SU-DHL-6 (cell line): ENCODE measurements at regions not wholly inside any gene's neighbourhood (a gene's known extent, or its start where the extent isn't known, plus 50 kb on each side); places are given as distances from the start of the nearest gene placed in this dataset.

Experiments
- H2AFZ ChIP-seq: fragments of 200-600 bp; sonication (generic); 2 replicates; pipeline ENCODE4 v1.6.1; 2014; ENCODE audit warnings: low read depth, mild to moderate bottlenecking, moderate library complexity, mixed read lengths, antibody characterized with exemption, low read length; ENCODE audit not compliant: severe bottlenecking
- H3F3A ChIP-seq: fragments of 200-600 bp; shearing (Covaris generic); 2 replicates; pipeline ENCODE4 v1.6.0; 2016; ENCODE audit warnings: antibody characterized with exemption, mild to moderate bottlenecking; ENCODE audit not compliant: insufficient read depth
- H3K27ac ChIP-seq: fragments of 200-600 bp; sonication (generic); 2 replicates; pipeline ENCODE4 v1.5.1; 2016; ENCODE audit warnings: low read depth, mild to moderate bottlenecking, low read length, moderate library complexity, mixed read lengths
- H3K27me3 ChIP-seq: fragments of 200-600 bp; sonication (generic), shearing (Covaris generic); 2 replicates; pipeline ENCODE4 v1.6.0; 2014; ENCODE audit warnings: mild to moderate bottlenecking, low read length
- H3K36me3 ChIP-seq: fragments of 200-600 bp; sonication (generic); 2 replicates; pipeline ENCODE4 v1.6.1; 2014; ENCODE audit warnings: mild to moderate bottlenecking, low read length, mixed read lengths
- H3K4me2 ChIP-seq: fragments of 300-600, 200-600 bp; shearing (Covaris generic), sonication (generic); 2 replicates; pipeline ENCODE4 v1.6.0; 2014; ENCODE audit warnings: low read length, low read depth, mild to moderate bottlenecking; ENCODE audit not compliant: poor library complexity, severe bottlenecking
- H3K4me3 ChIP-seq: fragments of 200-600 bp; sonication (generic); 2 replicates; pipeline ENCODE4 v1.5.1; 2014; ENCODE audit warnings: antibody characterized with exemption, low read length, mild to moderate bottlenecking, mixed read lengths; ENCODE audit not compliant: insufficient read depth, poor library complexity, severe bottlenecking
- H3K79me2 ChIP-seq: fragments of 200-600 bp; sonication (generic); 2 replicates; pipeline ENCODE4 v1.6.1; 2014; ENCODE audit warnings: mild to moderate bottlenecking, low read length, moderate library complexity; ENCODE audit not compliant: insufficient read depth
- H3K9ac ChIP-seq: fragments of 200-600 bp; sonication (generic); 2 replicates; pipeline ENCODE4 v1.7.0; 2014; ENCODE audit warnings: mild to moderate bottlenecking, low read length
- H3K9me2 ChIP-seq: fragments of 200-600 bp; sonication (generic); replicated peaks from 2 replicates; pipeline ENCODE4 v1.6.1; 2014; ENCODE audit warnings: low read length; ENCODE audit not compliant: insufficient read depth
- H3K9me3 ChIP-seq: fragments of 200-600 bp; sonication (generic); 2 replicates; pipeline ENCODE4 v1.6.1; 2014; ENCODE audit warnings: low read length, mixed read lengths; ENCODE audit not compliant: insufficient read depth
- H4K20me1 ChIP-seq: fragments of 200-600 bp; sonication (generic); 2 replicates; pipeline ENCODE4 v1.6.1; 2014; ENCODE audit warnings: low read depth, mild to moderate bottlenecking, antibody characterized with exemption, low read length, moderate library complexity, mixed read lengths
- CTCF ChIP-seq: fragments of 200-600 bp; sonication (generic); IDR thresholded peaks from one replicate; pipeline ENCODE4 v1.5.1; 2017; ENCODE audit warnings: antibody characterized with exemption, mild to moderate bottlenecking, low read length, moderate library complexity; ENCODE audit not compliant: insufficient read depth, poor library complexity, severe bottlenecking
- EZH2phosphoT487 ChIP-seq: fragments of 200-600 bp; sonication (generic), shearing (Covaris generic); conservative IDR thresholded peaks from 2 replicates; pipeline ENCODE4 v1.6.1; 2018; ENCODE audit warnings: mild to moderate bottlenecking, antibody characterized with exemption, low read length, moderate library complexity, mixed read lengths

GRCh38 chr3:135760581-135760980 is 204.9 kb upstream of the PPP2R3A start:
- Histone ChIP-seq H3K27me3 (no peaks in the 10 kb centered on the region), H3K79me2 (no peaks in the 10 kb centered on the region), H3K4me2 (no peak overlapping the region), H3K9ac (no peak overlapping the region), H3K9me2 (no peaks in the 10 kb centered on the region), H3F3A (no peaks in the 10 kb centered on the region), H3K9me3 (no peaks in the 10 kb centered on the region), H4K20me1 (no peaks in the 10 kb centered on the region), H3K4me3 (no peak overlapping the region), H3K36me3 (no peaks in the 10 kb centered on the region), H3K27ac (no peak overlapping the region), H2AFZ (no peak overlapping the region)
- TF ChIP-seq CTCF (no peak), EZH2phosphoT487 (no peak)

- no peak overlapping the region for H3K4me3 ChIP-seq
- no peaks in the 10 kb centered on the region for H3K79me2 ChIP-seq
- H3K9me3 ChIP-seq = no peaks in the 10 kb centered on the region
- H3K36me3 ChIP-seq = no peaks in the 10 kb centered on the region
- no peaks in the 10 kb centered on the region for H3K27me3 ChIP-seq
- no peak overlapping the region for H3K4me2 ChIP-seq
- no peak for TF ChIP-seq EZH2phosphoT487
- no peak for TF ChIP-seq CTCF
- no peak overlapping the region for H3K27ac ChIP-seq
- H3K9me2 ChIP-seq = no peaks in the 10 kb centered on the region
- H3F3A ChIP-seq = no peaks in the 10 kb centered on the region
- H4K20me1 ChIP-seq = no peaks in the 10 kb centered on the region
- H2AFZ ChIP-seq = no peak overlapping the region
- no peak overlapping the region for H3K9ac ChIP-seq
These were observed 203.2 kb upstream of the PPP2R3A start for GRCh38 chr3:135762188-135762856.

- no peak overlapping the region for H3K9ac ChIP-seq
- H3K9me2 ChIP-seq = no peaks in the 10 kb centered on the region
- H3F3A ChIP-seq = no peaks in the 10 kb centered on the region
- no peak overlapping the region for H3K27ac ChIP-seq
- H4K20me1 ChIP-seq = no peaks in the 10 kb centered on the region
- no peaks in the 10 kb centered on the region for H3K9me3 ChIP-seq
- no peaks in the 10 kb centered on the region for H3K36me3 ChIP-seq
- H3K27me3 ChIP-seq = no peaks in the 10 kb centered on the region
- no peak overlapping the region for H2AFZ ChIP-seq
- H3K4me2 ChIP-seq = no peak overlapping the region
- TF ChIP-seq EZH2phosphoT487 (no peak), CTCF (no peak)
- H3K79me2 ChIP-seq = no peaks in the 10 kb centered on the region
- no peak overlapping the region for H3K4me3 ChIP-seq
These were observed 199.4 kb upstream of the PPP2R3A start for GRCh38 chr3:135766115-135766514.
